GM23338 (cell line): ENCODE measurements at regions not wholly inside any gene's neighbourhood (a gene's known extent, or its start where the extent isn't known, plus 50 kb on each side); places are given as distances from the start of the nearest gene placed in this dataset.

Experiments
- ATAC-seq: fragments of 200-7000 bp; cut with Tn5 transposase; 3 replicates; pipeline ENCODE4 v1.9.1; 2020
- DNase-seq: peaks from one replicate; pipeline ENCODE4 v3.0.0-alpha.2; 2015; ENCODE audit warnings: low spot score
- H2AFZ ChIP-seq: fragments of 200-600 bp; sonication (generic); 2 replicates; pipeline ENCODE4 v1.8.0; 2016; ENCODE audit warnings: antibody characterized with exemption, mild to moderate bottlenecking, moderate library complexity
- H3F3A ChIP-seq: fragments of 200-600 bp; sonication (generic); replicated peaks from 2 replicates; pipeline ENCODE4 v1.8.0; 2017; ENCODE audit warnings: antibody characterized with exemption, mixed run types, low read depth
- H3K27ac ChIP-seq: fragments of 200-600 bp; sonication (generic); 2 replicates; pipeline ENCODE4 v1.6.1; 2016; ENCODE audit warnings: low read depth
- H3K27me3 ChIP-seq: fragments of 200-600 bp; sonication (generic); 2 replicates; pipeline ENCODE4 v1.8.0; 2016; ENCODE audit warnings: mild to moderate bottlenecking, mixed run types, moderate library complexity; ENCODE audit not compliant: insufficient read depth
- H3K36me3 ChIP-seq: fragments of 200-600 bp; sonication (generic); 2 replicates; pipeline ENCODE4 v1.8.0; 2016; ENCODE audit warnings: mild to moderate bottlenecking; ENCODE audit not compliant: insufficient read depth
- H3K4me1 ChIP-seq: fragments of 200-600 bp; sonication (generic); 2 replicates; pipeline ENCODE4 v1.8.0; 2016; ENCODE audit warnings: mild to moderate bottlenecking, moderate library complexity; ENCODE audit not compliant: insufficient read depth
- H3K4me2 ChIP-seq: fragments of 200-600 bp; sonication (generic); 2 replicates; pipeline ENCODE4 v1.7.1; 2017; ENCODE audit warnings: mixed run types
- H3K4me3 ChIP-seq: fragments of 200-600 bp; sonication (generic); 2 replicates; pipeline ENCODE4 v1.6.1; 2016; ENCODE audit warnings: mixed run types
- H3K79me2 ChIP-seq: fragments of 200-600 bp; sonication (generic); replicated peaks from 2 replicates; pipeline ENCODE4 v1.8.0; 2017; ENCODE audit warnings: mild to moderate bottlenecking; ENCODE audit not compliant: insufficient read depth
- H3K9me2 ChIP-seq: fragments of 200-600 bp; sonication (generic); 2 replicates; pipeline ENCODE4 v1.8.0; 2017; ENCODE audit not compliant: insufficient read depth
- H4K20me1 ChIP-seq: fragments of 200-600 bp; sonication (generic); replicated peaks from 2 replicates; pipeline ENCODE4 v1.8.0; 2017; ENCODE audit warnings: mild to moderate bottlenecking; ENCODE audit not compliant: insufficient read depth
- H3K27ac Mint-ChIP-seq: 2 replicates; pipeline ENCODE4 v1.8.0; 2020; ENCODE audit warnings: inconsistent platforms, mild to moderate bottlenecking, moderate library complexity, mixed read lengths
- H3K27me3 Mint-ChIP-seq: 3 replicates; pipeline ENCODE4 v1.8.0; 2022; ENCODE audit warnings: low read depth, mild to moderate bottlenecking, moderate library complexity, mixed read lengths, inconsistent platforms; ENCODE audit not compliant: insufficient read depth, poor library complexity
- H3K36me3 Mint-ChIP-seq: 3 replicates; pipeline ENCODE4 v1.8.0; 2021; ENCODE audit warnings: low read depth, mild to moderate bottlenecking, inconsistent platforms, moderate library complexity, mixed read lengths
- H3K4me1 Mint-ChIP-seq: 3 replicates; pipeline ENCODE4 v1.8.0; 2020; ENCODE audit warnings: mild to moderate bottlenecking, inconsistent platforms, mixed read lengths
- H3K4me3 Mint-ChIP-seq: 3 replicates; pipeline ENCODE4 v1.8.0; 2021; ENCODE audit warnings: moderate library complexity, mild to moderate bottlenecking, inconsistent platforms, mixed read lengths
- H3K9me3 Mint-ChIP-seq: 3 replicates; pipeline ENCODE4 v1.8.0; 2020; ENCODE audit warnings: moderate library complexity, mild to moderate bottlenecking, inconsistent platforms, mixed read lengths
- EZH2 ChIP-seq: fragments of 200-600 bp; sonication (generic); IDR thresholded peaks from one replicate; pipeline ENCODE4 v1.8.0; 2017; ENCODE audit warnings: antibody characterized with exemption, mild to moderate bottlenecking, low read depth; ENCODE audit not compliant: unreplicated experiment
- NANOG ChIP-seq: IDR thresholded peaks from 2 replicates; pipeline ENCODE4 v1.6.1; 2016; ENCODE audit warnings: antibody characterized with exemption, borderline replicate concordance
- REST ChIP-seq: IDR thresholded peaks from one replicate; pipeline ENCODE4 v1.6.1; 2018; ENCODE audit warnings: antibody characterized with exemption; ENCODE audit not compliant: unreplicated experiment
- ZNF331 ChIP-seq: fragments of 250-450 bp; sonication (Bioruptor Pico); IDR thresholded peaks from 2 replicates; pipeline ENCODE4 v1.5.0; 2020; ENCODE audit warnings: low read depth, mild to moderate bottlenecking, moderate library complexity
- TF ChIP-seq, protein P1 (sequence below): IDR thresholded peaks from 2 replicates; pipeline ENCODE4 v1.6.1; 2016; ENCODE audit warnings: antibody characterized with exemption

GRCh38 chr7:33701189-33701740 lies 204.1 kb upstream of the BMPER start:
- H3K36me3 Mint-ChIP-seq, result peaks cover 35% of the 10 kb centered on the region
- DNase-seq, result no peak

DNA sequence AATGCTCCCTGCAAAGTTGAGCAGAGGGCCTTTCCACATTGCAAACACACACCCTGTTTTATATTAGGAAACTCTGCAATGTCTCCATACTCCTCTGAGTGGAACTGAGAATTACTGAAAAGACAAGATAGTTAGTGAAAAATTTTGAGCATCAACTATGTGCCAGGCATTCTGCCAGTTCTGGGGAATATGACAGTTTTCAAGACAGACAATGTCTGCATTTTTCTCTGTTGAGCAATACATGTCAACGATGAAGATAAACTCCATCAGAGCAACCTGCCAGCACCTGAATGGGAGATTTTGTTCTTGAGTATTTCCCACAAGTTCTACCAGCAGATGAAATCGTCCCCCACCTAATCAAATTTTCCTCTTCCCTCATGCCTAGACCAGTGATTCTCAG lies 203.4 kb upstream of the BMPER start:
- Histone ChIP-seq H3K79me2 (no peaks in the 10 kb centered on the region), H2AFZ (no peak overlapping the region), H3K4me3 (no peak overlapping the region), H3K4me2 (no peak overlapping the region), H3K27ac (no peak overlapping the region), H3K9me2 (no peaks in the 10 kb centered on the region), H3K36me3 (no peaks in the 10 kb centered on the region; the same call in 1 of the 2 replicates), H3F3A (no peaks in the 10 kb centered on the region), H3K4me1 (peaks cover 22% of the 10 kb centered on the region), H3K27me3 (peaks cover 17% of the 10 kb centered on the region), H4K20me1 (no peaks in the 10 kb centered on the region)
- peaks cover 33% of the 10 kb centered on the region for H3K9me3 Mint-ChIP-seq
- no peak overlapping the region for H3K4me3 Mint-ChIP-seq
- ATAC-seq (no peak), DNase-seq (no peak)
- peaks cover 38% of the 10 kb centered on the region for H3K4me1 Mint-ChIP-seq
- H3K27ac Mint-ChIP-seq, result no peak overlapping the region
- TF ChIP-seq ZNF331 (CRISPR knock-in tag), result no peak
- TF ChIP-seq EZH2, result no peak
- TF ChIP-seq REST, result no peak
- TF ChIP-seq, protein P1, sequence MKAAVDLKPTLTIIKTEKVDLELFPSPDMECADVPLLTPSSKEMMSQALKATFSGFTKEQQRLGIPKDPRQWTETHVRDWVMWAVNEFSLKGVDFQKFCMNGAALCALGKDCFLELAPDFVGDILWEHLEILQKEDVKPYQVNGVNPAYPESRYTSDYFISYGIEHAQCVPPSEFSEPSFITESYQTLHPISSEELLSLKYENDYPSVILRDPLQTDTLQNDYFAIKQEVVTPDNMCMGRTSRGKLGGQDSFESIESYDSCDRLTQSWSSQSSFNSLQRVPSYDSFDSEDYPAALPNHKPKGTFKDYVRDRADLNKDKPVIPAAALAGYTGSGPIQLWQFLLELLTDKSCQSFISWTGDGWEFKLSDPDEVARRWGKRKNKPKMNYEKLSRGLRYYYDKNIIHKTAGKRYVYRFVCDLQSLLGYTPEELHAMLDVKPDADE, result no peak
- peaks cover 9% of the 10 kb centered on the region for H3K27me3 Mint-ChIP-seq
- H3K36me3 Mint-ChIP-seq, result peaks cover 35% of the 10 kb centered on the region

More at GRCh38 chr7:33701189-33701740, 204.1 kb upstream of the BMPER start:
- Histone ChIP-seq H3F3A (no peaks in the 10 kb centered on the region), H3K79me2 (no peaks in the 10 kb centered on the region), H3K4me3 (no peak overlapping the region), H3K4me2 (no peak overlapping the region), H3K4me1 (peaks cover 15% of the 10 kb centered on the region), H3K9me2 (no peaks in the 10 kb centered on the region), H3K27ac (no peak overlapping the region), H3K36me3 (no peaks in the 10 kb centered on the region; the same call in 1 of the 2 replicates), H3K27me3 (peaks cover 17% of the 10 kb centered on the region), H4K20me1 (no peaks in the 10 kb centered on the region), H2AFZ (no peak overlapping the region)
- H3K9me3 Mint-ChIP-seq, result peaks cover 33% of the 10 kb centered on the region
- H3K4me3 Mint-ChIP-seq, result no peak overlapping the region
- peaks cover 31% of the 10 kb centered on the region for H3K4me1 Mint-ChIP-seq
- no peak overlapping the region for H3K27ac Mint-ChIP-seq
- peaks cover 9% of the 10 kb centered on the region for H3K27me3 Mint-ChIP-seq
- ATAC-seq, result no peak
- TF ChIP-seq NANOG, result no peak
